ENCODE measurements at regions not wholly inside any gene's neighbourhood (a gene's known extent, or its start where the extent isn't known, plus 50 kb on each side); places are given as distances from the start of the nearest gene placed in this dataset.
"Not testable (repeated sequence)": the region's sequence is repeated elsewhere in the genome, so short reads cannot be mapped to it uniquely, and the experiment has no call there.

- no peak for DNase-seq (ENCODE audit: low spot score)
These were observed 956.3 kb upstream of the CDH6 start for GRCh38 chr5:30237189-30237588.

GRCh38 chr5:30209755-30210154, 983.7 kb upstream of the CDH6 start:
- no peak for DNase-seq (ENCODE audit: low spot score)

- no peak for DNase-seq (ENCODE audit: low spot score)
These were observed 995.8 kb upstream of the CDH6 start for GRCh38 chr5:30197662-30198061.

GRCh38 chr5:30195036-30195435, 998.5 kb upstream of the CDH6 start:
- DNase-seq (ENCODE audit: low spot score) = no peak

DNA sequence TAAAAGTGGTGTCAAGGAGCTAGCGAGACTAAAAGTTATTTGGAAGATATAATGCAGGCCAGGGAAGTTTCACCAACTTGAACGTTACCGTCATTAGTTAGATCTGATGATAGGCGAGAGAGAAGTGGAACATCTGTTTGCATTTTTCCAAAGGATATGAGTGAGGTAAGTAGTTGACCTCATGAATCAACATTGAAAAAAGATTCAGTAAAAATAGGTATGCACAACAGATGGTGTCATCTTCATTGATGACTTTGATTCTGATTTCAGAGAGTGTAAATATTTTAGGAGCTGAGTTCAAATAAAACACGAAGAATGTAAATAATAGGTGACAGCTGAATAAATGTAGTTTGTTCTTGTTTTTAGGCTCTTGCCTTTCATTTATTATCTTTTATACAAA, 998.9 kb upstream of the CDH6 start:
- no peak for DNase-seq (ENCODE audit: low spot score)

DNA sequence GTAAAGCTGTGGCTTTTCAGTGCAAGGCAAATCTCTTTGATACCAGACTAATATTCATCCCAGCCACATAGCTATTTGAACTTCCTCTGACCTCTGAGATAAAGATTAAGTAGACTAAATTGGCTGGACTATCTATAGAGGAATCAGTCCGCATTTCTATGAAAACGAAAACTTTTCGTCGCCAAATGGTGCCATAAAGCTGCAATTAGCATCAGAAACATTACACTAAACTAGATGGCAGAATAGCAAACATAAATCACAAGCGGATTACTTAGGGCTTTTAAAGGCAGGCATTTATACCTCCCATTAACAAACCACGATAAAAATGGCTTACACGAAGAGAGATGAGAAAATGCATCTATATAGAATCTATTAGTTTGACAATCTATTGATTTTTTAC, 1009.7 kb upstream of the CDH6 start:
- DNase-seq (ENCODE audit: low spot score) = no peak

- DNase-seq (ENCODE audit: low spot score) = no peak
These were observed 1037.3 kb upstream of the CDH6 start for GRCh38 chr5:30156156-30156555.

DNA sequence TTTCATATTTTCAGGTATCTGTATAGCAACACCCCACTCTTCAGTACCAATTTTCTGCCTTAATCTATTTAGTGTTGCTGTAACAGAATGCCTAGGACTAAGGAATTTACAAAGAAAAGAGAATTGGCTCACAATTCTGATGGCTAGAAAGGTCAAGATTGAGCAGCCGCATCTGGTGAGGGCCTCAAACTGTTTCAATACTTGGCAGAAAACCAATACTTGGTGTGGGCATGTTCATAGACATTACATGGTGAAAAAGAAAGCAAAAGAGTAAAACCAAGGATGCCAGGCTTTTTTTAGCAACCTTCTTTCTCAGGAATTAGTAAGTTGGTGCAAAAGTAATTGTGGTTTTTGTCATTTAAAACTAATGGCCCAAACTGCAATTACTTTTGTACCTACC, 1041.1 kb upstream of the CDH6 start:
- DNase-seq (ENCODE audit: low spot score) = no peak

- DNase-seq (ENCODE audit: low spot score) = no peak
These were observed 1043.3 kb upstream of the CDH6 start for GRCh38 chr5:30150231-30150630.

GRCh38 chr5:30149526-30149925, 1044.0 kb upstream of the CDH6 start:
- no peak for DNase-seq (ENCODE audit: low spot score)

GRCh38 chr5:30147976-30148375, 1045.5 kb upstream of the CDH6 start:
- no peak for DNase-seq (ENCODE audit: low spot score)

GRCh38 chr5:30144059-30144458, 1049.4 kb upstream of the CDH6 start:
- not testable (repeated sequence) for DNase-seq (ENCODE audit: low spot score)

GRCh38 chr5:30142432-30142831, 1051.1 kb upstream of the CDH6 start:
- DNase-seq (ENCODE audit: low spot score) = no peak

GRCh38 chr5:30121043-30121442, 1072.4 kb upstream of the CDH6 start:
- no peak for DNase-seq (ENCODE audit: low spot score)

DNA sequence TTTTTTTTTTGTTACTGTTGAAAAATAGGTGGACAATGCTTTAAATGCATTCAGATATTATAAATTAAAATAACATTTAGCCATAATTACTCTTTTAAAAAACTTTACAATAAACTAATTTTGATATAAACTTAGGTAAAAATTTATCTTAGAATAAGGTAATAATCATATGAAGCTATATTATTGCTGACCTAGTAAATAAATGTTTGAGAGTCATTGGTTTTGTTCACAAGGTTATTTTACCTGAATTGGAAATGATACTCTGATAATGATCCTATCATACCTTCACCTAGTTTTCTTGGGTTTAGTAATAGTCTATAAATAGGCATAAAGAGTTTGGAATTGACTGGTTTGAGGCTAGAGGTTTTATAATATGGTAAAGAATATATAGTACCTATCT, 1076.4 kb upstream of the CDH6 start:
- DNase-seq (ENCODE audit: low spot score) = no peak

GRCh38 chr5:30113542-30113941, 1079.9 kb upstream of the CDH6 start:
- DNase-seq (ENCODE audit: low spot score) = no peak

DNA sequence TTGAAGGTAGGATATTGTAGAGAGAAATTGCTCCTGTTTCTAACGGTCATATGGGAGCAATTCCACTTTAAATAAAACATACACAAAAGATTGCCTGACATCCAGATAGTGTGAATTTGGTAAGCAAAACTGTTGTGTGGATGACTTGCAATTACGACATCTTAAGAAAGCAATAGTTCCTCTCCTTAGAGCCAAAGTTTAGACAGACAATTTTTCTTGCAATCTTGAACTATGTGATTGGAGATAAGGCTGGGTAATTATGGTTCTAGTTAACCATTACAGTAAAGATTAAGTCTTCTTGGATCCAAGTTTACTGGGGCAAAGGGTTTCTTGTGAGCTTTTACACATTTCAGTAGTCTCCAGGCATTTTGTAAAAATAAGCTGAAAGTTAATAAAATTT, 1080.6 kb upstream of the CDH6 start:
- DNase-seq (ENCODE audit: low spot score) = no peak

GRCh38 chr5:30108051-30108450, 1085.4 kb upstream of the CDH6 start:
- DNase-seq (ENCODE audit: low spot score) = no peak

- no peak for DNase-seq (ENCODE audit: low spot score)
These were observed 1086.9 kb upstream of the CDH6 start for GRCh38 chr5:30106596-30106995.

GRCh38 chr5:30104872-30105596, 1088.5 kb upstream of the CDH6 start:
- DNase-seq (ENCODE audit: low spot score) = no peak

GRCh38 chr5:30103452-30104202, 1089.9 kb upstream of the CDH6 start:
- DNase-seq (ENCODE audit: low spot score) = no peak

DNA sequence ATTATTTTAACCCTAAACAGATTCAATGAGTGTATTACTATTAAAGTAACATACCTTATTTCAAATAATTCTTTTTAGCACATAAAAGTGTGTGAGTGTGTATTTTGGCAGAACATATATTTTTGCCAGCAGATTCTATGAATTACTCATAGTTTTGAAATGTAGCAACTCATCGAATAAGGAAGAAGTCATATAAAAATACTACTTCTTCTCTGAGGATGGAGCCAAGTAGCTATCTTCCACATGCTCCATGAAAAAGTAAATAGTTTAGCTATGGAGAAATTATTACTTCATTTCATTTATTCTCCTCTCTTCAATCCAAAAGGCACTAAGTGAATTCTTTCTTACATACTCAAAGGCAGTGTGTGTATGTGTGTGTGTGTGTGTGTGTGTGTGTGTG, 1090.4 kb upstream of the CDH6 start:
- DNase-seq (ENCODE audit: low spot score) = no peak

DNA sequence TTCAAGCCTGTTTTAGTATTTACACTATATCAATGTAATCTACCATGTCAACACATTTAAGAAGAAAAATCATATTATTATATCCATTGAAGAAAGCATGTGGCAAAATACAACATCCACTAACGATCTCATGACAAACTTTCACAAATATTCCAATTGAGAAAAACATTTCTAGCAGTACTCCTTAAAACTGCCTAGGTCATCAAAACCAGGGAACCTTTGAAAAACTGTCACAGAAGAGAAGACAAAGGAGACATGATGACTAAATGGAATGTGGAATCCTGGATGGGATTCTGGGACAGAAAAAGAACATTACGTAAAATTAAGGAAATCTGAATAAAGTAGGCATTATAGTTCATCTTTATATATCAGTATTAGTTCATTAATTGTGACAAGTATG, 1091.3 kb upstream of the CDH6 start:
- no peak for DNase-seq (ENCODE audit: low spot score)

Data from mesenteric fat pad (tissue), 1 donor.